ENCODE measurements at regions not wholly inside any gene's neighbourhood (a gene's known extent, or its start where the extent isn't known, plus 50 kb on each side); places are given as distances from the start of the nearest gene placed in this dataset.

DNA sequence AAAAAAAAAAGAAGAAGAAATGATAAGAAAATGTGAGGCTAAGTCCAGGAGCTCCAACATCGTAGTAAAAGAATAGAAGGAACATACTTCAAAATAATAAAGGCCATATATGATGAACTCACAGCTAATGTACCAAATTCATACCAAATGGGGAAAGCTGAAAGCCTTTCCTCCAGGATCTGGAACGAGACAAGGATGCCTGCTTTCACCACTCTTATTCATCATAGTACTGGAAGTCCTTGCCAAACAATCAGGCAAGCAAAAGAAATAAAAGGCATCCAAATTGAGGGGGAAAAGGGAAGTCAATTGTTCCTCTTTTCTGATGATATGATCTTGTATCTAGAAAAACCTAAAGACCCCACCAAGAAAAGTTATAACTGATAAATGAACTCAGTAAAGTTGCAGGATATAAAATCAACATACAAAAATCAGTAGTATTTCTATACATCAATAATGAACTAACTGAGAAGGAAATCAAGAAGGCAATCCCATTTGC lies 170.6 kb downstream of the METTL4 start:
- no peaks in the 10 kb centered on the region for H3K9me2 ChIP-seq (replicated peaks; ENCODE audit: insufficient read depth, low read length)
- H3F3A ChIP-seq (ENCODE audit: insufficient read depth, low read length) = no peaks in the 10 kb centered on the region
- TF ChIP-seq EZH2phosphoT487 (IDR thresholded peaks at IDR 0.05; ENCODE audit: low read length) = no peak
- TF ChIP-seq EZH2 (optimal IDR thresholded peaks at IDR 0.05; ENCODE audit: low read depth, low read length) = no peak
- TF ChIP-seq, protein P1, sequence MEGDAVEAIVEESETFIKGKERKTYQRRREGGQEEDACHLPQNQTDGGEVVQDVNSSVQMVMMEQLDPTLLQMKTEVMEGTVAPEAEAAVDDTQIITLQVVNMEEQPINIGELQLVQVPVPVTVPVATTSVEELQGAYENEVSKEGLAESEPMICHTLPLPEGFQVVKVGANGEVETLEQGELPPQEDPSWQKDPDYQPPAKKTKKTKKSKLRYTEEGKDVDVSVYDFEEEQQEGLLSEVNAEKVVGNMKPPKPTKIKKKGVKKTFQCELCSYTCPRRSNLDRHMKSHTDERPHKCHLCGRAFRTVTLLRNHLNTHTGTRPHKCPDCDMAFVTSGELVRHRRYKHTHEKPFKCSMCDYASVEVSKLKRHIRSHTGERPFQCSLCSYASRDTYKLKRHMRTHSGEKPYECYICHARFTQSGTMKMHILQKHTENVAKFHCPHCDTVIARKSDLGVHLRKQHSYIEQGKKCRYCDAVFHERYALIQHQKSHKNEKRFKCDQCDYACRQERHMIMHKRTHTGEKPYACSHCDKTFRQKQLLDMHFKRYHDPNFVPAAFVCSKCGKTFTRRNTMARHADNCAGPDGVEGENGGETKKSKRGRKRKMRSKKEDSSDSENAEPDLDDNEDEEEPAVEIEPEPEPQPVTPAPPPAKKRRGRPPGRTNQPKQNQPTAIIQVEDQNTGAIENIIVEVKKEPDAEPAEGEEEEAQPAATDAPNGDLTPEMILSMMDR (IDR thresholded peaks at IDR 0.05; ENCODE audit: low read length) = no peak
- no peaks in the 10 kb centered on the region for H3K36me3 ChIP-seq (replicated peaks; ENCODE audit: insufficient read depth, low read length)
- no peaks in the 10 kb centered on the region for H3K9me3 ChIP-seq (replicated peaks; ENCODE audit: insufficient read depth, low read length)
- H3K27ac ChIP-seq (ENCODE audit: low read length) = no peak overlapping the region
- no peak for DNase-seq
- no peaks in the 10 kb centered on the region for H3K79me2 ChIP-seq (ENCODE audit: low read length)
- H2AFZ ChIP-seq (ENCODE audit: low read length) = no peak overlapping the region
- no peaks in the 10 kb centered on the region for H3K4me1 ChIP-seq (ENCODE audit: low read length)
- no peaks in the 10 kb centered on the region for H3K27me3 ChIP-seq (replicated peaks; ENCODE audit: insufficient read depth, low read length)
- no peaks in the 10 kb centered on the region for H4K20me1 ChIP-seq (ENCODE audit: insufficient read depth, low read length)
- no peak overlapping the region for H3K4me3 ChIP-seq (ENCODE audit: low read length)
- H3K4me2 ChIP-seq (ENCODE audit: low read depth, low read length) = no peak overlapping the region
- H3K9ac ChIP-seq (ENCODE audit: low read length) = no peak overlapping the region

DNA sequence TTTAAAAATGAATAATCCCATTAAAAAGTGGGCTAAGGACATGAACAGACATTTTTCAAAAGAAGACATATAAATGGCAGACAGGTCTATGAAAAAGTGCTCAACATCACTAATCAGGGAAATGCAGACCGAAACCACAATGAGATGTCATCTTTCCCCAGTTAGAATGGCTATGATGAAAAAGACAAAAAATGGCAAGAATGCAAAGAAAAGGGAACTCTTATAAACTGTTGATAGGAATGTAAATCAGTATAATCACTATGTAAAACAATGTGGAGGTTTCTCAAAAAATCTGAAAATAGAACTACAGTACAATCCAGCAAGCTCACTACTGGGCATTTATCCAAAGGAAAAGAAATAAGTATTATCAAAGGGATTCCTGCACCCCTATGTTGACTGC lies 169.2 kb downstream of the METTL4 start:
- H3K27ac ChIP-seq (ENCODE audit: low read length) = no peak overlapping the region
- H3K36me3 ChIP-seq (replicated peaks; ENCODE audit: insufficient read depth, low read length) = no peaks in the 10 kb centered on the region
- H3K9me2 ChIP-seq (replicated peaks; ENCODE audit: insufficient read depth, low read length) = no peaks in the 10 kb centered on the region
- no peak overlapping the region for H2AFZ ChIP-seq (ENCODE audit: low read length)
- no peak for DNase-seq
- H3K4me2 ChIP-seq (ENCODE audit: low read depth, low read length) = no peak overlapping the region
- no peaks in the 10 kb centered on the region for H3K4me1 ChIP-seq (ENCODE audit: low read length)
- H3F3A ChIP-seq (ENCODE audit: insufficient read depth, low read length) = no peaks in the 10 kb centered on the region
- H3K9ac ChIP-seq (ENCODE audit: low read length) = no peak overlapping the region
- no peak for TF ChIP-seq EZH2phosphoT487 (IDR thresholded peaks at IDR 0.05; ENCODE audit: low read length)
- TF ChIP-seq EZH2 (optimal IDR thresholded peaks at IDR 0.05; ENCODE audit: low read depth, low read length) = no peak
- TF ChIP-seq, protein P1 (IDR thresholded peaks at IDR 0.05; ENCODE audit: low read length) = no peak
- no peak overlapping the region for H3K4me3 ChIP-seq (ENCODE audit: low read length)
- H3K27me3 ChIP-seq (replicated peaks; ENCODE audit: insufficient read depth, low read length) = no peaks in the 10 kb centered on the region
- H3K79me2 ChIP-seq (ENCODE audit: low read length) = no peaks in the 10 kb centered on the region
- H4K20me1 ChIP-seq (ENCODE audit: insufficient read depth, low read length) = no peaks in the 10 kb centered on the region
- no peaks in the 10 kb centered on the region for H3K9me3 ChIP-seq (replicated peaks; ENCODE audit: insufficient read depth, low read length)

DNA sequence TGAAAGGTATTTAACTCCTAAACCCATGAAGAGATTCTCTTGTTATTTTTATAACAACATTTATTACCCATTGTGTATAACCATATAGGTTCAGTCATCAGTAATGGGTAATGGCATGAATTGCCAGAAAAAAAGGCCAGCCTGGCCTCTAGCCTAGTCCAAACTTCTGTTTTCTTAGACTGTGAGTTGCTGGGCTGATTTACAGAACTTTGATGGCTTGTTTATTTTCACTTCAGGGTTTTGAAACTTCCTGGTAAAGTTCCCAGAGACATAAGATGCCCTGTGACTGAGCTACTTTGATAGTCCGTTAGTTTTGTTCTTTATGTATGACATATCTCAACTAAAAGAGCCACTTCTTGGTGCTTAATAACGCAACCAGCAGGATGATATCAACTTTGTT lies 164.8 kb downstream of the METTL4 start:
- H3K27me3 ChIP-seq (replicated peaks; ENCODE audit: insufficient read depth, low read length) = no peaks in the 10 kb centered on the region
- H2AFZ ChIP-seq (ENCODE audit: low read length) = 0 out of 2 replicates have a peak overlapping the region, but pooled peaks have one; percentile 16
- H3K4me3 ChIP-seq (ENCODE audit: low read length) = no peak overlapping the region
- H3K9ac ChIP-seq (ENCODE audit: low read length) = no peak overlapping the region
- H3K36me3 ChIP-seq (replicated peaks; ENCODE audit: insufficient read depth, low read length) = no peaks in the 10 kb centered on the region
- no peak overlapping the region for H3K27ac ChIP-seq (ENCODE audit: low read length)
- TF ChIP-seq EZH2phosphoT487 (IDR thresholded peaks at IDR 0.05; ENCODE audit: low read length) (no peak), EZH2 (optimal IDR thresholded peaks at IDR 0.05; ENCODE audit: low read depth, low read length) (no peak)
- TF ChIP-seq, protein P1 (IDR thresholded peaks at IDR 0.05; ENCODE audit: low read length) = no peak
- H3K79me2 ChIP-seq (ENCODE audit: low read length) = no peaks in the 10 kb centered on the region
- no peaks in the 10 kb centered on the region for H4K20me1 ChIP-seq (ENCODE audit: insufficient read depth, low read length)
- no peaks in the 10 kb centered on the region for H3K9me3 ChIP-seq (replicated peaks; ENCODE audit: insufficient read depth, low read length)
- no peaks in the 10 kb centered on the region for H3F3A ChIP-seq (ENCODE audit: insufficient read depth, low read length)
- H3K4me2 ChIP-seq (ENCODE audit: low read depth, low read length) = no peak overlapping the region
- DNase-seq = no peak
- H3K4me1 ChIP-seq (ENCODE audit: low read length) = no peaks in the 10 kb centered on the region
- H3K9me2 ChIP-seq (replicated peaks; ENCODE audit: insufficient read depth, low read length) = no peaks in the 10 kb centered on the region
